Naive thymus-derived CD8-positive, alpha-beta T cell (primary cell): ENCODE measurements at regions not wholly inside any gene's neighbourhood (a gene's known extent, or its start where the extent isn't known, plus 50 kb on each side); places are given as distances from the start of the nearest gene placed in this dataset.

ENCODE experiments used
- ATAC-seq, 2 donors: fragments of 150-1000 bp; cut with Tn5 transposase in 1 of 2; sonication (Bioruptor Pico), chemical (Tn5 transposase) in 1 of 2; 1 replicate in 1 of 2; 2 replicates in 1 of 2; pipeline ENCODE4 v1.10.0; 2021; ENCODE audit warnings: mild to moderate bottlenecking in 2 of 2, moderate library complexity in 2 of 2
- POLR2A ChIA-PET: fragments of 350-600 bp; sonication (Branson Sonifier 250); formaldehyde crosslinking; loops from one replicate; lab custom pipeline; 2021; ENCODE audit warnings: antibody characterized with exemption; lab: Charles Lee
- DNase-seq, 10 donors: peaks; one replicate each; pipeline versions ENCODE4 v3.0.0 to v3.0.0-alpha.2; 2020 to 2022
- H3K27ac Mint-ChIP-seq, 10 donors: one replicate each; pipeline ENCODE4 v1.8.0; 2020 to 2022; ENCODE audit warnings: mild to moderate bottlenecking in 10 of 10, mixed read lengths in 10 of 10, moderate library complexity in 4 of 10, inconsistent platforms in 1 of 10
- H3K27me3 Mint-ChIP-seq, 5 donors: one replicate each; pipeline ENCODE4 v1.8.0; 2021 to 2022; ENCODE audit warnings: mixed read lengths in 5 of 5
- H3K36me3 Mint-ChIP-seq, 3 donors: one replicate each; pipeline ENCODE4 v1.8.0; 2020 to 2022; ENCODE audit warnings: mixed read lengths in 3 of 3, mild to moderate bottlenecking in 2 of 3, inconsistent platforms in 1 of 3
- H3K4me1 Mint-ChIP-seq, 4 donors: one replicate each; pipeline ENCODE4 v1.8.0; 2021 to 2022; ENCODE audit warnings: mixed read lengths in 4 of 4
- H3K4me3 Mint-ChIP-seq, 10 donors: one replicate each; pipeline ENCODE4 v1.8.0; 2020 to 2022; ENCODE audit warnings: mild to moderate bottlenecking in 10 of 10, mixed read lengths in 10 of 10, moderate library complexity in 6 of 10, inconsistent platforms in 1 of 10
- H3K9me3 Mint-ChIP-seq, 9 donors: one replicate each; pipeline ENCODE4 v1.8.0; 2020 to 2022; ENCODE audit warnings: mixed read lengths in 9 of 9, mild to moderate bottlenecking in 3 of 9, inconsistent platforms in 1 of 9, moderate library complexity in 1 of 9

GRCh38 chr3:22745321-22745720 lies 457.8 kb upstream of the UBE2E2 start:
- POLR2A ChIA-PET = no interaction called here

GRCh38 chr3:22746221-22746620 lies 456.9 kb upstream of the UBE2E2 start:
- H3K4me1 Mint-ChIP-seq = no peaks in the 10 kb centered on the region
- DNase-seq (no peak), ATAC-seq (no peak)
- POLR2A ChIA-PET = no interaction called here
- H3K27me3 Mint-ChIP-seq = peaks cover 0 to 7% (median 0%) of the 10 kb centered on the region in 5 donors
- no peak overlapping the region for H3K27ac Mint-ChIP-seq
- peaks cover 0 to 4% (median 0%) of the 10 kb centered on the region in 3 donors for H3K36me3 Mint-ChIP-seq
- peaks cover 0 to 11% (median 4%) of the 10 kb centered on the region in 9 donors for H3K9me3 Mint-ChIP-seq
- no peak overlapping the region for H3K4me3 Mint-ChIP-seq

More at GRCh38 chr3:22745321-22745720, 457.8 kb upstream of the UBE2E2 start:
- H3K27ac Mint-ChIP-seq = no peak overlapping the region
- peaks cover 0 to 10% (median 4%) of the 10 kb centered on the region in 9 donors for H3K9me3 Mint-ChIP-seq
- peaks cover 0 to 7% (median 0%) of the 10 kb centered on the region in 5 donors for H3K27me3 Mint-ChIP-seq
- no peak overlapping the region for H3K4me3 Mint-ChIP-seq
- DNase-seq = no peak
- peaks cover 0 to 4% (median 0%) of the 10 kb centered on the region in 3 donors for H3K36me3 Mint-ChIP-seq
- H3K4me1 Mint-ChIP-seq = no peaks in the 10 kb centered on the region
- no peak for ATAC-seq

- no peak for DNase-seq
- no peak overlapping the region for H3K4me3 Mint-ChIP-seq
- ATAC-seq = no peak
- peaks cover 0 to 11% (median 4%) of the 10 kb centered on the region in 9 donors for H3K9me3 Mint-ChIP-seq
- peaks cover 0 to 4% (median 0%) of the 10 kb centered on the region in 3 donors for H3K36me3 Mint-ChIP-seq
- POLR2A ChIA-PET = no interaction called here
- peaks cover 0 to 7% (median 1%) of the 10 kb centered on the region in 5 donors for H3K27me3 Mint-ChIP-seq
- H3K4me1 Mint-ChIP-seq = no peaks in the 10 kb centered on the region
- H3K27ac Mint-ChIP-seq = no peak overlapping the region
Measured at GRCh38 chr3:22748453-22749045, 454.6 kb upstream of the UBE2E2 start.

GRCh38 chr3:22759636-22760310 lies 443.4 kb upstream of the UBE2E2 start:
- no peak overlapping the region for H3K27ac Mint-ChIP-seq
- H3K27me3 Mint-ChIP-seq = peaks cover 0 to 4% (median 0%) of the 10 kb centered on the region in 5 donors
- no peak for DNase-seq
- H3K36me3 Mint-ChIP-seq = no peaks in the 10 kb centered on the region
- no peak for ATAC-seq
- no peak overlapping the region for H3K4me3 Mint-ChIP-seq
- H3K4me1 Mint-ChIP-seq = no peaks in the 10 kb centered on the region
- peaks cover 0 to 23% (median 8%) of the 10 kb centered on the region in 9 donors for H3K9me3 Mint-ChIP-seq
- POLR2A ChIA-PET = no interaction called here

GRCh38 chr3:22765679-22766078 lies 437.4 kb upstream of the UBE2E2 start:
- H3K4me3 Mint-ChIP-seq = no peak overlapping the region
- DNase-seq (no peak), ATAC-seq (no peak)
- peaks cover 0 to 4% (median 0%) of the 10 kb centered on the region in 5 donors for H3K27me3 Mint-ChIP-seq
- H3K9me3 Mint-ChIP-seq = peaks cover 0 to 14% (median 8%) of the 10 kb centered on the region in 9 donors
- POLR2A ChIA-PET = no interaction called here
- no peak overlapping the region for H3K27ac Mint-ChIP-seq
- H3K4me1 Mint-ChIP-seq = no peaks in the 10 kb centered on the region
- H3K36me3 Mint-ChIP-seq = no peaks in the 10 kb centered on the region

- Mint-ChIP-seq H3K36me3 (peaks cover 0 to under 1% (median 0%) of the 10 kb centered on the region in 3 donors), H3K4me1 (no peaks in the 10 kb centered on the region), H3K27me3 (peaks cover 0 to 3% (median 0%) of the 10 kb centered on the region in 5 donors), H3K27ac (no peak overlapping the region), H3K4me3 (no peak overlapping the region), H3K9me3 (peaks cover 0 to 20% (median 8%) of the 10 kb centered on the region in 9 donors)
- no peak for ATAC-seq
- POLR2A ChIA-PET = no interaction called here
- DNase-seq = no peak
Measured at GRCh38 chr3:22777834-22778233, 425.3 kb upstream of the UBE2E2 start.

- no peak for DNase-seq
- Mint-ChIP-seq H3K4me1 (no peaks in the 10 kb centered on the region), H3K9me3 (peaks cover 5 to 40% (median 21%) of the 10 kb centered on the region in 9 donors), H3K4me3 (no peak overlapping the region), H3K27me3 (peaks cover 0 to 10% (median 3%) of the 10 kb centered on the region in 5 donors), H3K36me3 (peaks cover 0 to 19% (median 0%) of the 10 kb centered on the region in 3 donors), H3K27ac (no peak overlapping the region)
- POLR2A ChIA-PET = no interaction called here
- no peak for ATAC-seq
Measured at GRCh38 chr3:22779737-22780136, 423.4 kb upstream of the UBE2E2 start.

GRCh38 chr3:22792533-22792932 lies 410.6 kb upstream of the UBE2E2 start:
- H3K4me1 Mint-ChIP-seq = no peaks in the 10 kb centered on the region
- no peak for ATAC-seq

GRCh38 chr3:22795917-22796316 lies 407.2 kb upstream of the UBE2E2 start:
- no peak for DNase-seq
- peaks cover 0 to 3% (median 0%) of the 10 kb centered on the region in 9 donors for H3K9me3 Mint-ChIP-seq
- POLR2A ChIA-PET = no interaction called here
- H3K36me3 Mint-ChIP-seq = peaks cover 0 to under 1% (median 0%) of the 10 kb centered on the region in 3 donors
- peaks cover 0 to 6% (median 0%) of the 10 kb centered on the region in 5 donors for H3K27me3 Mint-ChIP-seq
- no peak for ATAC-seq
- no peak overlapping the region for H3K27ac Mint-ChIP-seq
- H3K4me1 Mint-ChIP-seq = no peaks in the 10 kb centered on the region
- no peak overlapping the region for H3K4me3 Mint-ChIP-seq

More at GRCh38 chr3:22792533-22792932, 410.6 kb upstream of the UBE2E2 start:
- Mint-ChIP-seq H3K4me3 (no peak overlapping the region), H3K9me3 (peaks cover 0 to 15% (median 9%) of the 10 kb centered on the region in 9 donors), H3K27me3 (no peaks in the 10 kb centered on the region), H3K27ac (no peak overlapping the region), H3K36me3 (no peaks in the 10 kb centered on the region)
- no peak for DNase-seq
- POLR2A ChIA-PET = no interaction called here

- POLR2A ChIA-PET = no interaction called here
- H3K27ac Mint-ChIP-seq = no peak overlapping the region
- peaks cover 0 to 6% (median 0%) of the 10 kb centered on the region in 5 donors for H3K27me3 Mint-ChIP-seq
- ATAC-seq (no peak), DNase-seq (no peak)
- H3K4me3 Mint-ChIP-seq = no peak overlapping the region
- H3K36me3 Mint-ChIP-seq = peaks cover 0 to 4% (median 0%) of the 10 kb centered on the region in 3 donors
- H3K4me1 Mint-ChIP-seq = no peaks in the 10 kb centered on the region
- peaks cover 0 to 5% (median 2%) of the 10 kb centered on the region in 9 donors for H3K9me3 Mint-ChIP-seq
Measured at GRCh38 chr3:22798461-22798860, 404.7 kb upstream of the UBE2E2 start.

- POLR2A ChIA-PET = no interaction called here
- H3K27me3 Mint-ChIP-seq = peaks cover under 1 to 10% (median 2%) of the 10 kb centered on the region in 5 donors
- H3K4me1 Mint-ChIP-seq = no peaks in the 10 kb centered on the region
- H3K36me3 Mint-ChIP-seq = peaks cover 0 to 6% (median 0%) of the 10 kb centered on the region in 3 donors
- DNase-seq (no peak), ATAC-seq (no peak)
- no peak overlapping the region for H3K4me3 Mint-ChIP-seq
- peaks cover 0 to 14% (median 2%) of the 10 kb centered on the region in 9 donors for H3K9me3 Mint-ChIP-seq
- no peak overlapping the region for H3K27ac Mint-ChIP-seq
Measured at GRCh38 chr3:22819209-22819608, 383.9 kb upstream of the UBE2E2 start.

- Mint-ChIP-seq H3K27ac (no peak overlapping the region), H3K27me3 (peaks cover 0 to 2% (median 0%) of the 10 kb centered on the region in 5 donors)
- POLR2A ChIA-PET = no interaction called here
Measured at GRCh38 chr3:22835041-22835440, 368.1 kb upstream of the UBE2E2 start.

GRCh38 chr3:22836131-22836530 lies 367.0 kb upstream of the UBE2E2 start:
- POLR2A ChIA-PET = no interaction called here
- H3K4me3 Mint-ChIP-seq = no peak overlapping the region
- peaks cover 0 to 2% (median 0%) of the 10 kb centered on the region in 5 donors for H3K27me3 Mint-ChIP-seq
- DNase-seq (no peak), ATAC-seq (no peak)
- peaks cover 0 to 11% (median 3%) of the 10 kb centered on the region in 9 donors for H3K9me3 Mint-ChIP-seq
- H3K4me1 Mint-ChIP-seq = no peaks in the 10 kb centered on the region
- H3K36me3 Mint-ChIP-seq = no peaks in the 10 kb centered on the region
- no peak overlapping the region for H3K27ac Mint-ChIP-seq

More at GRCh38 chr3:22835041-22835440, 368.1 kb upstream of the UBE2E2 start:
- DNase-seq (no peak), ATAC-seq (no peak)
- Mint-ChIP-seq H3K4me1 (no peaks in the 10 kb centered on the region), H3K9me3 (peaks cover 0 to 11% (median 0%) of the 10 kb centered on the region in 9 donors), H3K36me3 (no peaks in the 10 kb centered on the region), H3K4me3 (no peak overlapping the region)
